Urinary bladder (tissue), 4 donors: ENCODE measurements at regions not wholly inside any gene's neighbourhood (a gene's known extent, or its start where the extent isn't known, plus 50 kb on each side); places are given as distances from the start of the nearest gene placed in this dataset. TPM values are rescaled to one million over a fixed set of nuclear protein-coding genes. Genes with fewer than 3 reads are reported as not detected.
"Not testable (repeated sequence)": the region's sequence is repeated elsewhere in the genome, so short reads cannot be mapped to it uniquely, and the experiment has no call there.

Experiments
- DNase-seq: peaks from one replicate; pipeline ENCODE4 v3.0.0-alpha.2; 2015; ENCODE audit errors: extremely low spot score
- H3K27ac ChIP-seq: one replicate; pipeline ENCODE4 v1.5.1; 2013; ENCODE audit warnings: low read depth, mild to moderate bottlenecking, moderate library complexity
- H3K36me3 ChIP-seq: one replicate; pipeline ENCODE4 v1.6.1; 2013; ENCODE audit warnings: mild to moderate bottlenecking, moderate library complexity; ENCODE audit not compliant: insufficient read depth
- H3K4me1 ChIP-seq: one replicate; pipeline ENCODE4 v1.6.1; 2013; ENCODE audit warnings: mild to moderate bottlenecking, moderate library complexity; ENCODE audit not compliant: insufficient read depth
- H3K4me3 ChIP-seq: one replicate; pipeline ENCODE4 v1.5.1; 2013; ENCODE audit warnings: low read depth, low read length
- WGBS: extraction: QIAGEN DNeasy Blood & Tissue Kit; methylation state at CpG from one replicate; pipeline ENCODE4 v1.1.7; 2013; 5-methylcytosine and 5-hydroxymethylcytosine counted together
- small RNA-seq: library from RNA; depleted of rRNA; stranded (forward); fragments of <200 nt; gene quantifications from one replicate; pipeline ENCODE3, GENCODE V24; 2014
- donor health status: healthy with polysubstance abuse.
- donor health status: healthy.

- not testable (repeated sequence) for H3K36me3 ChIP-seq, H3K27ac ChIP-seq, DNase-seq, H3K4me1 ChIP-seq, H3K4me3 ChIP-seq
- WGBS: 53% methylated on average over 2 of the region's 2 CpGs
Measured at GRCh38 chr3:110998766-110999165, 72.8 kb upstream of the NECTIN3 start.

- not testable (repeated sequence) for H3K36me3 ChIP-seq
- WGBS: 80% methylated on average over 4 of the region's 4 CpGs
Measured at GRCh38 chr3:111006485-111006884, 65.1 kb upstream of the NECTIN3 start.

GRCh38 chr3:111012388-111013248 lies 59.0 kb upstream of the NECTIN3 start:
- 70% methylated on average over 7 of the region's 7 CpGs for WGBS
- DNase-seq: no peak
- Histone ChIP-seq H3K36me3 (no peaks in the 10 kb centered on the region), H3K4me3 (no peak overlapping the region), H3K27ac (no peak overlapping the region), H3K4me1 (no peaks in the 10 kb centered on the region)

More at GRCh38 chr3:111006485-111006884, 65.1 kb upstream of the NECTIN3 start:
- H3K27ac ChIP-seq, H3K4me1 ChIP-seq, DNase-seq, H3K4me3 ChIP-seq: not testable (repeated sequence)

Small RNA genes lying in the stretch of these regions (small RNA-seq; reads per million reads assigned to genes)
- gene AC078918.1 (not detected), gene MIR4445 (not detected), gene RF00019 (not detected), gene RNU6ATAC15P (not detected)
